Keratinocyte (primary cell): ENCODE measurements at regions not wholly inside any gene's neighbourhood (a gene's known extent, or its start where the extent isn't known, plus 50 kb on each side); places are given as distances from the start of the nearest gene placed in this dataset.

Source experiments
- DNase-seq: peaks from one replicate; pipeline ENCODE4 v3.0.0-alpha.2; 2011; ENCODE audit warnings: low read depth, missing footprints, low spot score
- FAIRE-seq: peaks from 2 replicates; lab custom pipeline; 2011; peaks lifted over from hg19 to GRCh38; lab: Jason Lieb, UNC
- H2AFZ ChIP-seq: 2 replicates; pipeline ENCODE4 v1.6.0; 2012; ENCODE audit warnings: low read length, control low read depth, inconsistent platforms; ENCODE audit not compliant: control insufficient read depth
- H3K27ac ChIP-seq: 2 replicates; pipeline ENCODE4 v1.5.1; 2011; ENCODE audit warnings: low read length; ENCODE audit not compliant: control insufficient read depth, insufficient read depth
- H3K27me3 ChIP-seq: 3 replicates; pipeline ENCODE4 v1.6.0; 2011; ENCODE audit warnings: low read length; ENCODE audit not compliant: control insufficient read depth, insufficient read depth; ENCODE audit errors: extremely low read depth
- H3K36me3 ChIP-seq, 2 experiments: 2 replicates in 1 of 2; 3 replicates in 1 of 2; pipeline ENCODE4 v1.5.1; 2011; ENCODE audit warnings: low read length in 2 of 2, mild to moderate bottlenecking in 1 of 2; ENCODE audit not compliant: control insufficient read depth in 2 of 2, insufficient read depth in 2 of 2; ENCODE audit errors: extremely low read depth in 1 of 2
- H3K4me1 ChIP-seq: 3 replicates; pipeline ENCODE4 v1.5.1; 2011; ENCODE audit warnings: low read length; ENCODE audit not compliant: control insufficient read depth, insufficient read depth; ENCODE audit errors: extremely low read depth
- H3K4me2 ChIP-seq: 3 replicates; pipeline ENCODE4 v1.6.0; 2011; ENCODE audit warnings: low read depth, low read length; ENCODE audit not compliant: control insufficient read depth, insufficient read depth; ENCODE audit errors: extremely low read depth
- H3K4me3 ChIP-seq, 3 experiments: fragments of 200-600 bp in 1 of 3; sonication (generic) in 1 of 3; 2 replicates in 2 of 3; 3 replicates in 1 of 3; pipeline ENCODE4 v1.5.1; 2011 to 2016; ENCODE audit warnings: low read length in 3 of 3, mild to moderate bottlenecking in 3 of 3, control low read depth in 2 of 3, inconsistent platforms in 1 of 3, low read depth in 1 of 3, mixed read lengths in 1 of 3, mixed run types in 1 of 3, moderate library complexity in 1 of 3; ENCODE audit not compliant: control insufficient read depth in 2 of 3, insufficient read depth in 2 of 3; ENCODE audit errors: extremely low read depth in 1 of 3
- H3K79me2 ChIP-seq: 2 replicates; pipeline ENCODE4 v1.6.0; 2012; ENCODE audit warnings: low read length; ENCODE audit not compliant: control insufficient read depth, insufficient read depth
- H3K9ac ChIP-seq: 3 replicates; pipeline ENCODE4 v1.6.0; 2011; ENCODE audit warnings: low read length; ENCODE audit not compliant: control insufficient read depth, insufficient read depth; ENCODE audit errors: extremely low read depth
- H3K9me1 ChIP-seq: 3 replicates; pipeline ENCODE4 v1.6.0; 2011; ENCODE audit warnings: low read length; ENCODE audit not compliant: control insufficient read depth, insufficient read depth; ENCODE audit errors: extremely low read depth
- H3K9me3 ChIP-seq: 2 replicates; pipeline ENCODE4 v1.5.1; 2012; ENCODE audit warnings: low read depth, low read length; ENCODE audit not compliant: control insufficient read depth
- H4K20me1 ChIP-seq: 3 replicates; pipeline ENCODE4 v1.6.0; 2011; ENCODE audit warnings: low read length; ENCODE audit not compliant: control insufficient read depth, insufficient read depth; ENCODE audit errors: extremely low read depth
- EZH2 ChIP-seq: IDR thresholded peaks from one replicate; pipeline ENCODE4 v1.6.1; 2012; ENCODE audit warnings: inconsistent platforms, mild to moderate bottlenecking, low read length, moderate library complexity
- dilution Hi-C: fragments of 300-500 bp; cut with MboI; formaldehyde crosslinking; loops from one replicate; pipeline ENCODE4 v1.7.0; 2020; ENCODE audit warnings: low sequenced_read_pairs; ENCODE audit not compliant: extremely low pct_ligation_motif_present
- TF ChIP-seq, protein P1 (sequence below), 3 experiments: IDR thresholded peaks in 1 of 3; conservative IDR thresholded peaks in 1 of 3; optimal IDR thresholded peaks in 1 of 3; 2 replicates in 2 of 3; 3 replicates in 1 of 3; pipeline versions ENCODE3 to v1.5.1; 2011; ENCODE audit warnings: low read length in 3 of 3, mild to moderate bottlenecking in 3 of 3, moderate library complexity in 2 of 3, control low read depth in 1 of 3, inconsistent platforms in 1 of 3; ENCODE audit not compliant: insufficient read depth in 2 of 3; ENCODE audit errors: extremely low read depth in 1 of 3

- no peak for TF ChIP-seq EZH2
- TF ChIP-seq, protein P1, sequence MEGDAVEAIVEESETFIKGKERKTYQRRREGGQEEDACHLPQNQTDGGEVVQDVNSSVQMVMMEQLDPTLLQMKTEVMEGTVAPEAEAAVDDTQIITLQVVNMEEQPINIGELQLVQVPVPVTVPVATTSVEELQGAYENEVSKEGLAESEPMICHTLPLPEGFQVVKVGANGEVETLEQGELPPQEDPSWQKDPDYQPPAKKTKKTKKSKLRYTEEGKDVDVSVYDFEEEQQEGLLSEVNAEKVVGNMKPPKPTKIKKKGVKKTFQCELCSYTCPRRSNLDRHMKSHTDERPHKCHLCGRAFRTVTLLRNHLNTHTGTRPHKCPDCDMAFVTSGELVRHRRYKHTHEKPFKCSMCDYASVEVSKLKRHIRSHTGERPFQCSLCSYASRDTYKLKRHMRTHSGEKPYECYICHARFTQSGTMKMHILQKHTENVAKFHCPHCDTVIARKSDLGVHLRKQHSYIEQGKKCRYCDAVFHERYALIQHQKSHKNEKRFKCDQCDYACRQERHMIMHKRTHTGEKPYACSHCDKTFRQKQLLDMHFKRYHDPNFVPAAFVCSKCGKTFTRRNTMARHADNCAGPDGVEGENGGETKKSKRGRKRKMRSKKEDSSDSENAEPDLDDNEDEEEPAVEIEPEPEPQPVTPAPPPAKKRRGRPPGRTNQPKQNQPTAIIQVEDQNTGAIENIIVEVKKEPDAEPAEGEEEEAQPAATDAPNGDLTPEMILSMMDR (optimal IDR thresholded peaks at IDR 0.05 in 1 of 3, IDR thresholded peaks at IDR 0.05 in 1 of 3, conservative IDR thresholded peaks at IDR 0.05 in 1 of 3; ENCODE audit: extremely low read depth in 1 of 3, insufficient read depth in 2 of 3, low read length in 3 of 3): no peak
- Histone ChIP-seq H4K20me1 (no peaks in the 10 kb centered on the region), H3K9me1 (no peaks in the 10 kb centered on the region), H3K4me3 (no peak overlapping the region), H3K27me3 (no peaks in the 10 kb centered on the region), H3K4me2 (no peak overlapping the region), H3K4me1 (no peaks in the 10 kb centered on the region), H3K9ac (no peak overlapping the region), H3K79me2 (no peaks in the 10 kb centered on the region), H3K36me3 (no peaks in the 10 kb centered on the region), H3K9me3 (no peaks in the 10 kb centered on the region), H3K27ac (no peak overlapping the region), H2AFZ (no peak overlapping the region)
- no peak for DNase-seq
- dilution Hi-C loops: no loop called here
- no peak for FAIRE-seq
Measured at GRCh38 chr2:59871830-59872229, 681.6 kb downstream of the BCL11A start.

DNA sequence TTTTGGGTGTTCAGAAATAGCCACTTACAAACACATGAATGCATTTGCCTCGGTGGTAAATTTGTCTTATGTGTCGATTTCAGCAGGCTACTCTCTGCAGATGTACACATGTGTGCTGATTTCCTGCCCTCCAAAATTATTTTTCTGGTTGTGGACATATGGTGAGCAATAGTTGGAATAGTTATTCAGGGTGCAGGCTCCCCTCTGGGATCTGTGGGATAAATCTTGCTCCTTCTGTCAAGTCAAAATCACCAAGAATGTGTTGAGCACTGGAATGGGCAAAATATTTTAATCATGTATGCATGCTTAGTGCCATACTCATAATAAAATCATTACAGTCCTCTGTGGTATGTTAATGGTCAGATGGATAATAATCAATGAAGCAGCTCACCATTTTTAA, 684.5 kb downstream of the BCL11A start:
- dilution Hi-C loops: no loop called here

More for the DNA sequence above, 684.5 kb downstream of the BCL11A start:
- H3K9me1 ChIP-seq: no peaks in the 10 kb centered on the region
- H3K27ac ChIP-seq: no peak overlapping the region
- TF ChIP-seq EZH2: no peak
- TF ChIP-seq, protein P1 (optimal IDR thresholded peaks at IDR 0.05 in 1 of 3, IDR thresholded peaks at IDR 0.05 in 1 of 3, conservative IDR thresholded peaks at IDR 0.05 in 1 of 3; ENCODE audit: extremely low read depth in 1 of 3, insufficient read depth in 2 of 3, low read length in 3 of 3): no peak
- no peaks in the 10 kb centered on the region for H3K9me3 ChIP-seq
- FAIRE-seq (no peak), DNase-seq (no peak)
- H3K36me3 ChIP-seq: no peaks in the 10 kb centered on the region
- no peak overlapping the region for H3K4me2 ChIP-seq
- no peak overlapping the region for H2AFZ ChIP-seq
- H3K4me1 ChIP-seq: no peaks in the 10 kb centered on the region
- no peak overlapping the region for H3K9ac ChIP-seq
- no peak overlapping the region for H3K4me3 ChIP-seq
- no peaks in the 10 kb centered on the region for H3K27me3 ChIP-seq
- no peaks in the 10 kb centered on the region for H4K20me1 ChIP-seq
- no peaks in the 10 kb centered on the region for H3K79me2 ChIP-seq
